Osteoblast (primary cell): ENCODE measurements at regions not wholly inside any gene's neighbourhood (a gene's known extent, or its start where the extent isn't known, plus 50 kb on each side); places are given as distances from the start of the nearest gene placed in this dataset.

Source experiments
- DNase-seq: peaks from one replicate; pipeline ENCODE4 v3.0.0; 2011; ENCODE audit warnings: low spot score, mixed read lengths; ENCODE audit not compliant: insufficient read length; ENCODE audit errors: missing footprints
- H2AFZ ChIP-seq: 2 replicates; pipeline ENCODE4 v1.6.0; 2011; ENCODE audit warnings: mild to moderate bottlenecking, low read length
- H3K27ac ChIP-seq: 2 replicates; pipeline ENCODE4 v1.5.1; 2011; ENCODE audit warnings: mild to moderate bottlenecking, low read depth, low read length, moderate library complexity
- H3K27me3 ChIP-seq: 2 replicates; pipeline ENCODE4 v1.6.0; 2012; ENCODE audit warnings: mild to moderate bottlenecking, control low read depth, inconsistent platforms, low read length, moderate library complexity; ENCODE audit not compliant: insufficient read depth
- H3K36me3 ChIP-seq: 2 replicates; pipeline ENCODE4 v1.5.1; 2011; ENCODE audit warnings: mild to moderate bottlenecking, low read length, control low read depth, moderate library complexity; ENCODE audit not compliant: insufficient read depth
- H3K4me1 ChIP-seq: 2 replicates; pipeline ENCODE4 v1.5.1; 2011; ENCODE audit warnings: mild to moderate bottlenecking, low read length, control low read depth, moderate library complexity; ENCODE audit not compliant: insufficient read depth
- H3K4me2 ChIP-seq: 2 replicates; pipeline ENCODE4 v1.6.0; 2011; ENCODE audit warnings: mild to moderate bottlenecking, low read length; ENCODE audit not compliant: insufficient read depth
- H3K4me3 ChIP-seq: fragments of 200-600 bp; sonication (generic); 3 replicates; pipeline ENCODE4 v1.5.1; 2012; ENCODE audit warnings: mild to moderate bottlenecking, low read length, inconsistent platforms; ENCODE audit not compliant: insufficient read depth
- H3K79me2 ChIP-seq: 2 replicates; pipeline ENCODE4 v1.6.0; 2012; ENCODE audit warnings: mild to moderate bottlenecking, low read length, control low read depth, inconsistent platforms; ENCODE audit not compliant: insufficient read depth
- H3K9me3 ChIP-seq: 2 replicates; pipeline ENCODE4 v1.5.1; 2011; ENCODE audit warnings: low read depth, low read length, control low read depth
- H4K20me1 ChIP-seq: 2 replicates; pipeline ENCODE4 v1.6.0; 2012; ENCODE audit warnings: mild to moderate bottlenecking, low read length, control low read depth; ENCODE audit not compliant: insufficient read depth
- CTCF ChIP-seq: IDR thresholded peaks from 2 replicates; pipeline ENCODE4 v1.5.1; 2011; ENCODE audit warnings: mild to moderate bottlenecking, low read depth, low read length, moderate library complexity; ENCODE audit errors: extremely low read depth

GRCh38 chr6:146909376-146909775 lies 294.8 kb upstream of the STXBP5 start:
- Histone ChIP-seq H3K4me2 (no peak overlapping the region), H3K27ac (no peak overlapping the region), H3K79me2 (peaks cover 20% of the 10 kb centered on the region), H3K27me3 (no peaks in the 10 kb centered on the region), H4K20me1 (no peaks in the 10 kb centered on the region), H3K9me3 (no peaks in the 10 kb centered on the region), H3K4me1 (peaks cover 35% of the 10 kb centered on the region), H3K36me3 (no peaks in the 10 kb centered on the region), H2AFZ (no peak overlapping the region), H3K4me3 (no peak overlapping the region)
- no peak for DNase-seq
- no peak for TF ChIP-seq CTCF

GRCh38 chr6:146909886-146910285 lies 294.3 kb upstream of the STXBP5 start:
- H3K27me3 ChIP-seq = no peaks in the 10 kb centered on the region
- no peak overlapping the region for H3K27ac ChIP-seq
- H3K9me3 ChIP-seq = no peaks in the 10 kb centered on the region
- no peaks in the 10 kb centered on the region for H4K20me1 ChIP-seq
- H3K36me3 ChIP-seq = no peaks in the 10 kb centered on the region
- peaks cover 33% of the 10 kb centered on the region for H3K4me1 ChIP-seq
- no peak for TF ChIP-seq CTCF
- no peak overlapping the region for H3K4me2 ChIP-seq
- H3K4me3 ChIP-seq = no peak overlapping the region
- H2AFZ ChIP-seq = no peak overlapping the region
- DNase-seq = no peak
- peaks cover 20% of the 10 kb centered on the region for H3K79me2 ChIP-seq

GRCh38 chr6:146910611-146911010 lies 293.6 kb upstream of the STXBP5 start:
- H3K36me3 ChIP-seq = no peaks in the 10 kb centered on the region
- no peak for TF ChIP-seq CTCF
- H3K4me3 ChIP-seq = no peak overlapping the region
- peaks cover 32% of the 10 kb centered on the region for H3K4me1 ChIP-seq
- no peak overlapping the region for H3K27ac ChIP-seq
- peaks cover 20% of the 10 kb centered on the region for H3K79me2 ChIP-seq
- no peak overlapping the region for H3K4me2 ChIP-seq
- no peaks in the 10 kb centered on the region for H3K27me3 ChIP-seq
- peak overlapping the region; percentile 65 for H2AFZ ChIP-seq
- no peaks in the 10 kb centered on the region for H4K20me1 ChIP-seq
- DNase-seq = no peak
- no peaks in the 10 kb centered on the region for H3K9me3 ChIP-seq

- H3K9me3 ChIP-seq = no peaks in the 10 kb centered on the region
- no peak for DNase-seq
- no peaks in the 10 kb centered on the region for H3K27me3 ChIP-seq
- no peak overlapping the region for H2AFZ ChIP-seq
- H4K20me1 ChIP-seq = no peaks in the 10 kb centered on the region
- no peaks in the 10 kb centered on the region for H3K36me3 ChIP-seq
- TF ChIP-seq CTCF = no peak
- H3K27ac ChIP-seq = no peak overlapping the region
- no peak overlapping the region for H3K4me3 ChIP-seq
- peaks cover 20% of the 10 kb centered on the region for H3K79me2 ChIP-seq
- H3K4me1 ChIP-seq = peaks cover 38% of the 10 kb centered on the region
- no peak overlapping the region for H3K4me2 ChIP-seq
These were observed 292.5 kb upstream of the STXBP5 start for GRCh38 chr6:146911635-146912215.
